ENCODE measurements at regions not wholly inside any gene's neighbourhood (a gene's known extent, or its start where the extent isn't known, plus 50 kb on each side); places are given as distances from the start of the nearest gene placed in this dataset.

GRCh38 chr13:23042181-23042580 is 138.6 kb upstream of the SGCG start:
- Histone ChIP-seq H3K9me3 (ENCODE audit: control insufficient read depth, insufficient read depth, low read length) (no peaks in the 10 kb centered on the region), H4K5ac (ENCODE audit: low read depth, low read length) (no peak overlapping the region), H3K4me1 (ENCODE audit: control insufficient read depth, insufficient read depth, low read length) (no peaks in the 10 kb centered on the region), H4K91ac (ENCODE audit: insufficient read depth, low read depth, low read length) (no peak overlapping the region), H2BK15ac (ENCODE audit: low read depth, low read length) (no peak overlapping the region), H2AK9ac (replicated peaks; ENCODE audit: low read depth, low read length, poor library complexity) (no peak overlapping the region), H3K56ac (ENCODE audit: extremely low read depth, insufficient read depth, low read length) (no peak overlapping the region), H3K4ac (ENCODE audit: low read depth, low read length) (no peak overlapping the region), H2BK120ac (ENCODE audit: low read depth, low read length) (no peak overlapping the region), H3K27ac (ENCODE audit: insufficient read depth, low read length) (no peak overlapping the region), H3K18ac (ENCODE audit: low read depth, low read length) (no peak overlapping the region), H3K4me2 (ENCODE audit: low read depth, low read length) (no peak overlapping the region), H3K14ac (replicated peaks; ENCODE audit: low read depth, low read length) (no peak overlapping the region), H2BK20ac (ENCODE audit: low read depth, low read length) (no peak overlapping the region), H3K4me3 (ENCODE audit: insufficient read depth, low read depth, low read length) (no peak overlapping the region), H3K9ac (ENCODE audit: low read depth, low read length) (no peak overlapping the region), H4K8ac (ENCODE audit: low read depth in 2 of 2, low read length in 2 of 2) (no peak overlapping the region), H2AFZ (replicated peaks; ENCODE audit: low read length, poor library complexity) (no peak overlapping the region), H2AK5ac (ENCODE audit: low read depth, low read length) (no peak overlapping the region), H4K20me1 (ENCODE audit: insufficient read depth, low read length) (no peaks in the 10 kb centered on the region), H3K36me3 (ENCODE audit: control insufficient read depth, insufficient read depth, low read length) (no peaks in the 10 kb centered on the region), H3K23ac (ENCODE audit: low read depth, low read length) (no peak overlapping the region), H2BK5ac (ENCODE audit: low read depth, low read length, poor library complexity, severe bottlenecking) (no peak overlapping the region), H3K9me1 (ENCODE audit: insufficient read depth, low read length) (no peaks in the 10 kb centered on the region), H3K79me1 (ENCODE audit: low read depth in 1 of 2, low read length in 2 of 2) (no peaks in the 10 kb centered on the region), H3K27me3 (ENCODE audit: control insufficient read depth, insufficient read depth, low read length) (no peaks in the 10 kb centered on the region)
- intact Hi-C loops (cut with micrococcal nuclease) = no loop called here
- no peak for TF ChIP-seq MXI1 (IDR thresholded peaks at IDR 0.05; ENCODE audit: borderline replicate concordance, low read depth, low read length)
- no peak for TF ChIP-seq FOS (IDR thresholded peaks at IDR 0.05; ENCODE audit: low read depth, low read length)
- TF ChIP-seq USF2 (IDR thresholded peaks at IDR 0.05; ENCODE audit: low read depth, low read length) = no peak
- no peak for TF ChIP-seq MAZ (IDR thresholded peaks at IDR 0.05; ENCODE audit: borderline replicate concordance, low read depth, low read length)
- no peak for TF ChIP-seq RAD21 (IDR thresholded peaks at IDR 0.05; ENCODE audit: low read length)
- no peak for TF ChIP-seq CHD1 (IDR thresholded peaks at IDR 0.05; ENCODE audit: low read depth, low read length)
- TF ChIP-seq MAFK (IDR thresholded peaks at IDR 0.05; ENCODE audit: low read depth, low read length) = no peak
- no peak for TF ChIP-seq SMC3 (IDR thresholded peaks at IDR 0.05; ENCODE audit: low read depth, low read length)
- no peak for TF ChIP-seq NFE2L2 (IDR thresholded peaks at IDR 0.05; ENCODE audit: low read depth, low read length)
- no peak for TF ChIP-seq CTCF (conservative IDR thresholded peaks at IDR 0.05; ENCODE audit: low read depth, low read length)
- no peak for TF ChIP-seq RCOR1 (IDR thresholded peaks at IDR 0.05; ENCODE audit: insufficient replicate concordance, low read length)
- no peak for TF ChIP-seq ELK1 (IDR thresholded peaks at IDR 0.05; ENCODE audit: borderline replicate concordance, low read depth, low read length)
- TF ChIP-seq RFX5 (IDR thresholded peaks at IDR 0.05; ENCODE audit: low read depth, low read length) = no peak
- TF ChIP-seq CEBPB (IDR thresholded peaks at IDR 0.05; ENCODE audit: low read depth, low read length) = no peak
- no peak for TF ChIP-seq POLR2A (IDR thresholded peaks at IDR 0.05; ENCODE audit: low read depth, low read length)
- no peak for DNase-seq
- ChIA-PET POLR2A (ENCODE audit: unreplicated experiment) (no interaction called here), CTCF (no interaction called here)
- dilution Hi-C loops (cut with HindIII; ENCODE audit: low sequenced_read_pairs, unreplicated experiment) = no loop called here
- no TSS peak for BruUV-seq (replicated peaks)
- no peak for ATAC-seq (ENCODE audit: low read depth)
- no CpG with 5 or more reads among the region's 2 CpGs for WGBS, 2 experiments (ENCODE audit: extremely low coverage in 2 of 2, insufficient read length in 1 of 2)
- in situ Hi-C loops (cut with MboI; ENCODE audit: low sequenced_read_pairs) = no loop called here
